SK-N-SH (cell line): ENCODE measurements at regions not wholly inside any gene's neighbourhood (a gene's known extent, or its start where the extent isn't known, plus 50 kb on each side); places are given as distances from the start of the nearest gene placed in this dataset.

ENCODE experiments used
- CTCF ChIA-PET: fragments of 300-600, 350-600 bp; formaldehyde crosslinking; extraction: SDS; loops from one replicate; lab custom pipeline; 2021; lab: Yijun Ruan, JAX
- POLR2A ChIA-PET: fragments of 350-600 bp; sonication (Branson Sonifier 250); formaldehyde crosslinking; extraction: SDS; loops from one replicate; lab custom pipeline; 2020; ENCODE audit warnings: antibody characterized with exemption, inconsistent platforms; lab: Yijun Ruan, JAX
- DNase-seq: peaks from one replicate; pipeline ENCODE4 v3.0.0; 2012
- H2AFZ ChIP-seq: fragments of 200-600 bp; sonication (generic); 2 replicates; pipeline ENCODE4 v1.8.1; 2016; ENCODE audit warnings: antibody characterized with exemption, mild to moderate bottlenecking, low read depth
- H3F3A ChIP-seq: fragments of 200-600 bp; sonication (generic); replicated peaks from 2 replicates; pipeline ENCODE3; 2016; ENCODE audit warnings: antibody characterized with exemption, mild to moderate bottlenecking; ENCODE audit not compliant: insufficient read depth
- H3K27ac ChIP-seq, 2 experiments: fragments of 200-500 bp in 1 of 2; fragments of 200-600 bp in 1 of 2; sonication (Bioruptor generic) in 1 of 2; sonication (generic), shearing (Covaris generic) in 1 of 2; 2 replicates each; pipeline versions ENCODE4 v1.5.1 to v1.6.1; 2014 to 2016; ENCODE audit warnings: low read depth in 2 of 2, inconsistent platforms in 1 of 2, low read length in 1 of 2, mild to moderate bottlenecking in 1 of 2, mixed read lengths in 1 of 2
- H3K27me3 ChIP-seq: fragments of 200-600 bp; sonication (generic), shearing (Covaris generic); 2 replicates; pipeline ENCODE4 v1.6.1; 2016; ENCODE audit warnings: mixed run types; ENCODE audit not compliant: insufficient read depth
- H3K36me3 ChIP-seq, 2 experiments: fragments of 200-500 bp in 1 of 2; fragments of 200-600 bp in 1 of 2; sonication (Bioruptor generic) in 1 of 2; sonication (generic) in 1 of 2; replicated peaks in 1 of 2; 2 replicates each; pipeline versions ENCODE3 to v1.5.1; 2014 to 2016; ENCODE audit warnings: low read length in 1 of 2, mild to moderate bottlenecking in 1 of 2; ENCODE audit not compliant: insufficient read depth in 2 of 2, control insufficient read depth in 1 of 2
- H3K4me1 ChIP-seq, 2 experiments: fragments of 200-500 bp in 1 of 2; fragments of 200-600 bp in 1 of 2; sonication (Bioruptor generic) in 1 of 2; sonication (generic), shearing (Covaris generic) in 1 of 2; 2 replicates each; pipeline versions ENCODE4 v1.5.1 to v1.6.1; 2014 to 2016; ENCODE audit warnings: low read depth in 1 of 2, low read length in 1 of 2, mixed run types in 1 of 2; ENCODE audit not compliant: insufficient read depth in 2 of 2, control insufficient read depth in 1 of 2
- H3K4me2 ChIP-seq: fragments of 200-600 bp; sonication (generic), shearing (Covaris generic); 2 replicates; pipeline ENCODE4 v1.6.1; 2017; ENCODE audit warnings: mixed run types
- H3K4me3 ChIP-seq, 2 experiments: fragments of 200-500 bp in 1 of 2; fragments of 200-600 bp in 1 of 2; sonication (Bioruptor generic) in 1 of 2; sonication (generic), shearing (Covaris generic) in 1 of 2; 2 replicates each; pipeline versions ENCODE4 v1.5.1 to v1.8.1; 2014 to 2016; ENCODE audit warnings: low read depth in 2 of 2, inconsistent platforms in 1 of 2, low read length in 1 of 2, mild to moderate bottlenecking in 1 of 2, mixed read lengths in 1 of 2, moderate library complexity in 1 of 2
- H3K79me2 ChIP-seq: fragments of 200-600 bp; sonication (generic); 2 replicates; pipeline ENCODE4 v1.8.1; 2017; ENCODE audit warnings: mild to moderate bottlenecking; ENCODE audit not compliant: insufficient read depth
- H3K9ac ChIP-seq: fragments of 200-600 bp; sonication (generic); 2 replicates; pipeline ENCODE4 v1.6.1; 2017; ENCODE audit warnings: mixed run types
- H3K9me2 ChIP-seq: fragments of 200-600 bp; sonication (generic); 2 replicates; pipeline ENCODE4 v1.6.1; 2017; ENCODE audit warnings: mixed run types
- H3K9me3 ChIP-seq: fragments of 200-600 bp; sonication (generic); 2 replicates; pipeline ENCODE4 v1.6.1; 2017; ENCODE audit warnings: mixed run types, mild to moderate bottlenecking, moderate library complexity
- H4K20me1 ChIP-seq: fragments of 200-600 bp; sonication (generic); 2 replicates; pipeline ENCODE4 v1.6.1; 2017; ENCODE audit warnings: mild to moderate bottlenecking, mixed run types; ENCODE audit not compliant: insufficient read depth
- ELF1 ChIP-seq: IDR thresholded peaks from 2 replicates; pipeline ENCODE4 v1.4.0; 2012
- EZH2phosphoT487 ChIP-seq: fragments of 200-600 bp; sonication (generic); IDR thresholded peaks from 2 replicates; pipeline ENCODE4 v1.6.1; 2017; ENCODE audit warnings: low read depth, mixed run types, mild to moderate bottlenecking, antibody characterized with exemption, moderate library complexity, borderline replicate concordance
- FOSL2 ChIP-seq: IDR thresholded peaks from 2 replicates; pipeline ENCODE4 v1.4.0; 2012; ENCODE audit warnings: low read depth, mild to moderate bottlenecking, moderate library complexity, borderline replicate concordance
- FOXM1 ChIP-seq: IDR thresholded peaks from 2 replicates; pipeline ENCODE4 v1.4.0; 2012; ENCODE audit warnings: low read depth, mild to moderate bottlenecking
- GABPA ChIP-seq: IDR thresholded peaks from 2 replicates; pipeline ENCODE4 v1.4.0; 2012; ENCODE audit warnings: low read depth, mild to moderate bottlenecking
- GATA2 ChIP-seq: sonication (generic); formaldehyde crosslinking; IDR thresholded peaks from 2 replicates; pipeline ENCODE4 v1.5.0; 2020; ENCODE audit warnings: mild to moderate bottlenecking, missing genetic modification reagents
- MAX ChIP-seq: IDR thresholded peaks from 2 replicates; pipeline ENCODE4 v1.4.0; 2012; ENCODE audit warnings: low read depth
- MEF2A ChIP-seq: IDR thresholded peaks from 2 replicates; pipeline ENCODE4 v1.4.0; 2012; ENCODE audit warnings: low read depth, borderline replicate concordance
- NRF1 ChIP-seq: IDR thresholded peaks from 2 replicates; pipeline ENCODE4 v1.6.1; 2012; ENCODE audit warnings: low read depth, mild to moderate bottlenecking, low read length
- POLR2AphosphoS5 ChIP-seq: IDR thresholded peaks from 2 replicates; pipeline ENCODE4 v1.6.1; 2012; ENCODE audit warnings: low read depth, low read length
- RCOR1 ChIP-seq: fragments of 150-350 bp; IDR thresholded peaks from 2 replicates; pipeline ENCODE4 v1.6.1; 2017; ENCODE audit warnings: antibody characterized with exemption, low read length
- RFX5 ChIP-seq: IDR thresholded peaks from 2 replicates; pipeline ENCODE4 v1.6.1; 2012; ENCODE audit warnings: mild to moderate bottlenecking, improper control_type of control experiment, low read length
- SIN3A ChIP-seq: IDR thresholded peaks from 2 replicates; pipeline ENCODE4 v1.6.1; 2012; ENCODE audit warnings: low read depth, mild to moderate bottlenecking, low read length, moderate library complexity, borderline replicate concordance
- USF1 ChIP-seq: IDR thresholded peaks from 2 replicates; pipeline ENCODE4 v1.4.0; 2012; ENCODE audit warnings: low read depth, borderline replicate concordance
- WGBS: methylation state at CpG from one replicate; pipeline ENCODE4 v1.1.6; 2017; ENCODE audit warnings: low lambda C conversion rate; 5-methylcytosine and 5-hydroxymethylcytosine counted together
- TF ChIP-seq, protein P1 (sequence below): IDR thresholded peaks from 2 replicates; pipeline ENCODE4 v1.4.0; 2012; ENCODE audit warnings: low read depth, borderline replicate concordance
- TF ChIP-seq, protein P2 (sequence below): fragments of 150-350 bp; IDR thresholded peaks from 2 replicates; pipeline ENCODE4 v1.6.1; 2017; ENCODE audit warnings: antibody characterized with exemption, low read length, low read depth, borderline replicate concordance
- TF ChIP-seq, protein P3 (sequence below): IDR thresholded peaks from 2 replicates; pipeline ENCODE4; 2012
- TF ChIP-seq, protein P4 (sequence below): fragments of 200-600 bp; sonication (generic); IDR thresholded peaks from 2 replicates; pipeline ENCODE4 v1.6.1; 2017; ENCODE audit warnings: antibody characterized with exemption, mild to moderate bottlenecking, moderate library complexity
- TF ChIP-seq, protein P5 (sequence below): fragments of 150-350 bp; IDR thresholded peaks from 2 replicates; pipeline ENCODE4 v1.6.1; 2016; ENCODE audit warnings: mild to moderate bottlenecking, low read depth, low read length

- TF ChIP-seq, protein P1, sequence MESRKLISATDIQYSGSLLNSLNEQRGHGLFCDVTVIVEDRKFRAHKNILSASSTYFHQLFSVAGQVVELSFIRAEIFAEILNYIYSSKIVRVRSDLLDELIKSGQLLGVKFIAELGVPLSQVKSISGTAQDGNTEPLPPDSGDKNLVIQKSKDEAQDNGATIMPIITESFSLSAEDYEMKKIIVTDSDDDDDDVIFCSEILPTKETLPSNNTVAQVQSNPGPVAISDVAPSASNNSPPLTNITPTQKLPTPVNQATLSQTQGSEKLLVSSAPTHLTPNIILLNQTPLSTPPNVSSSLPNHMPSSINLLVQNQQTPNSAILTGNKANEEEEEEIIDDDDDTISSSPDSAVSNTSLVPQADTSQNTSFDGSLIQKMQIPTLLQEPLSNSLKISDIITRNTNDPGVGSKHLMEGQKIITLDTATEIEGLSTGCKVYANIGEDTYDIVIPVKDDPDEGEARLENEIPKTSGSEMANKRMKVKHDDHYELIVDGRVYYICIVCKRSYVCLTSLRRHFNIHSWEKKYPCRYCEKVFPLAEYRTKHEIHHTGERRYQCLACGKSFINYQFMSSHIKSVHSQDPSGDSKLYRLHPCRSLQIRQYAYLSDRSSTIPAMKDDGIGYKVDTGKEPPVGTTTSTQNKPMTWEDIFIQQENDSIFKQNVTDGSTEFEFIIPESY, result no peak
- TF ChIP-seq, protein P2, sequence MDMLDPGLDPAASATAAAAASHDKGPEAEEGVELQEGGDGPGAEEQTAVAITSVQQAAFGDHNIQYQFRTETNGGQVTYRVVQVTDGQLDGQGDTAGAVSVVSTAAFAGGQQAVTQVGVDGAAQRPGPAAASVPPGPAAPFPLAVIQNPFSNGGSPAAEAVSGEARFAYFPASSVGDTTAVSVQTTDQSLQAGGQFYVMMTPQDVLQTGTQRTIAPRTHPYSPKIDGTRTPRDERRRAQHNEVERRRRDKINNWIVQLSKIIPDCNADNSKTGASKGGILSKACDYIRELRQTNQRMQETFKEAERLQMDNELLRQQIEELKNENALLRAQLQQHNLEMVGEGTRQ, result no peak
- no peak for TF ChIP-seq FOXM1
- TF ChIP-seq POLR2AphosphoS5, result no peak
- no peak for TF ChIP-seq USF1
- peak; percentile 73 for TF ChIP-seq FOSL2
- TF ChIP-seq GATA2, result no peak
These were observed 125.0 kb upstream of the EDNRA start (continued) for GRCh38 chr4:147355847-147356246.

DNA sequence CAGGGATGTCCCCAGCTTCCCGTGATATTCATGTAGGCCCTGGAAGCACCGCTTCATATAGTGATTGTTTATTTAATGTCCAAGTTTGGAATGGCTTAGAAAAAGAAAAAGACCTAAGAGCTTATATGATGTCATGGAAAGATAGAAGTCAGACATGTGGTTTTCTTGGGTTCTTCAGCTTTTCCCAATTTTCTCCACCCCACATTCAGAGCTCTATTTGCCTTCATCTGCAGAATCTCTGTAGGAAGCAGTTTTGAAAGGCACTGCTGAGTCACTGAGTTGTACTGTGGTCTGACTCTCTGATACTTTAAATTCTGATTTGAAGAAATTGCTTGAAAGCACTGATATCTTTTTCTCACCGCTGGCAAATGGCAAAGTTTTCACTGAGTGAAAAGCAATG lies 120.6 kb upstream of the EDNRA start:
- H3K4me2 ChIP-seq, result peak overlapping the region; percentile 13; the same call in 1 of the 2 replicates
- H2AFZ ChIP-seq, result peak overlapping the region; percentile 27
- H3F3A ChIP-seq, result peaks cover 14% of the 10 kb centered on the region
- 64% methylated on average over 3 of the region's 3 CpGs for WGBS
- no peaks in the 10 kb centered on the region for H3K36me3 ChIP-seq
- no peak overlapping the region for H3K4me3 ChIP-seq
- H3K9me2 ChIP-seq, result no peaks in the 10 kb centered on the region
- H3K27me3 ChIP-seq, result no peaks in the 10 kb centered on the region
- POLR2A ChIA-PET, result no interaction called here
- peaks cover 16 to 38% of the 10 kb centered on the region in 2 experiments for H3K4me1 ChIP-seq
- no peaks in the 10 kb centered on the region for H4K20me1 ChIP-seq
- peak overlapping the region; percentile 41; the same call in 1 of the 2 replicates for H3K9ac ChIP-seq
- DNase-seq, result no peak
- CTCF ChIA-PET, result interaction anchor here (1.1 kb wide), 1 partner anchor 13 kb away, joined by 5 read pairs; no protein-coding TSS in a partner anchor
- H3K79me2 ChIP-seq, result no peaks in the 10 kb centered on the region
- no peaks in the 10 kb centered on the region for H3K9me3 ChIP-seq
- H3K27ac ChIP-seq, result peak overlapping the region; percentile 44 to 90
- TF ChIP-seq RCOR1 (no peak), NRF1 (no peak), ELF1 (no peak), MEF2A (no peak), MAX (no peak), GABPA (no peak), SIN3A (no peak), FOXM1 (no peak), RFX5 (no peak), FOSL2 (peak; percentile 35; the same call in 1 of the 2 replicates), GATA2 (no peak), EZH2phosphoT487 (no peak)
- TF ChIP-seq, protein P3, sequence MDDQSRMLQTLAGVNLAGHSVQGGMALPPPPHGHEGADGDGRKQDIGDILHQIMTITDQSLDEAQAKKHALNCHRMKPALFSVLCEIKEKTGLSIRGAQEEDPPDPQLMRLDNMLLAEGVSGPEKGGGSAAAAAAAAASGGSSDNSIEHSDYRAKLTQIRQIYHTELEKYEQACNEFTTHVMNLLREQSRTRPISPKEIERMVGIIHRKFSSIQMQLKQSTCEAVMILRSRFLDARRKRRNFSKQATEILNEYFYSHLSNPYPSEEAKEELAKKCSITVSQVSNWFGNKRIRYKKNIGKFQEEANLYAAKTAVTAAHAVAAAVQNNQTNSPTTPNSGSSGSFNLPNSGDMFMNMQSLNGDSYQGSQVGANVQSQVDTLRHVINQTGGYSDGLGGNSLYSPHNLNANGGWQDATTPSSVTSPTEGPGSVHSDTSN, result peak; percentile 57
- TF ChIP-seq, protein P2, result no peak
- TF ChIP-seq, protein P4, sequence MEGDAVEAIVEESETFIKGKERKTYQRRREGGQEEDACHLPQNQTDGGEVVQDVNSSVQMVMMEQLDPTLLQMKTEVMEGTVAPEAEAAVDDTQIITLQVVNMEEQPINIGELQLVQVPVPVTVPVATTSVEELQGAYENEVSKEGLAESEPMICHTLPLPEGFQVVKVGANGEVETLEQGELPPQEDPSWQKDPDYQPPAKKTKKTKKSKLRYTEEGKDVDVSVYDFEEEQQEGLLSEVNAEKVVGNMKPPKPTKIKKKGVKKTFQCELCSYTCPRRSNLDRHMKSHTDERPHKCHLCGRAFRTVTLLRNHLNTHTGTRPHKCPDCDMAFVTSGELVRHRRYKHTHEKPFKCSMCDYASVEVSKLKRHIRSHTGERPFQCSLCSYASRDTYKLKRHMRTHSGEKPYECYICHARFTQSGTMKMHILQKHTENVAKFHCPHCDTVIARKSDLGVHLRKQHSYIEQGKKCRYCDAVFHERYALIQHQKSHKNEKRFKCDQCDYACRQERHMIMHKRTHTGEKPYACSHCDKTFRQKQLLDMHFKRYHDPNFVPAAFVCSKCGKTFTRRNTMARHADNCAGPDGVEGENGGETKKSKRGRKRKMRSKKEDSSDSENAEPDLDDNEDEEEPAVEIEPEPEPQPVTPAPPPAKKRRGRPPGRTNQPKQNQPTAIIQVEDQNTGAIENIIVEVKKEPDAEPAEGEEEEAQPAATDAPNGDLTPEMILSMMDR, result no peak
- TF ChIP-seq, protein P5, sequence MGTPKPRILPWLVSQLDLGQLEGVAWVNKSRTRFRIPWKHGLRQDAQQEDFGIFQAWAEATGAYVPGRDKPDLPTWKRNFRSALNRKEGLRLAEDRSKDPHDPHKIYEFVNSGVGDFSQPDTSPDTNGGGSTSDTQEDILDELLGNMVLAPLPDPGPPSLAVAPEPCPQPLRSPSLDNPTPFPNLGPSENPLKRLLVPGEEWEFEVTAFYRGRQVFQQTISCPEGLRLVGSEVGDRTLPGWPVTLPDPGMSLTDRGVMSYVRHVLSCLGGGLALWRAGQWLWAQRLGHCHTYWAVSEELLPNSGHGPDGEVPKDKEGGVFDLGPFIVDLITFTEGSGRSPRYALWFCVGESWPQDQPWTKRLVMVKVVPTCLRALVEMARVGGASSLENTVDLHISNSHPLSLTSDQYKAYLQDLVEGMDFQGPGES, result no peak
